WERI-Rb-1 (cell line): ENCODE measurements at regions not wholly inside any gene's neighbourhood (a gene's known extent, or its start where the extent isn't known, plus 50 kb on each side); places are given as distances from the start of the nearest gene placed in this dataset.

Experiments used
- DNase-seq: peaks from one replicate; pipeline ENCODE4 v3.0.0-alpha.2; 2020
- H3K27ac ChIP-seq: fragments of 250-450 bp; sonication (Bioruptor Pico); 2 replicates; pipeline ENCODE4 v1.5.1; 2020; ENCODE audit warnings: mild to moderate bottlenecking, moderate library complexity
- H3K27me3 ChIP-seq: fragments of 250-450 bp; sonication (Bioruptor Pico); 2 replicates; pipeline ENCODE4 v1.5.1; 2021; ENCODE audit warnings: mild to moderate bottlenecking, low read depth, moderate library complexity; ENCODE audit not compliant: insufficient read depth, severe bottlenecking
- H3K36me3 ChIP-seq: fragments of 250-450 bp; sonication (Bioruptor Pico); 2 replicates; pipeline ENCODE4 v1.5.1; 2020; ENCODE audit warnings: mild to moderate bottlenecking, moderate library complexity
- H3K4me3 ChIP-seq: 2 replicates; pipeline ENCODE4 v1.5.1; 2011; ENCODE audit warnings: low read depth, mild to moderate bottlenecking, control low read depth, low read length
- H3K9me3 ChIP-seq: fragments of 250-450 bp; sonication (Bioruptor Pico); 2 replicates; pipeline ENCODE4 v1.5.1; 2021; ENCODE audit warnings: mild to moderate bottlenecking, moderate library complexity; ENCODE audit not compliant: severe bottlenecking
- CTCF ChIP-seq: IDR thresholded peaks from 2 replicates; pipeline ENCODE4 v1.5.1; 2011; ENCODE audit warnings: low read depth, mild to moderate bottlenecking, control low read depth, inconsistent platforms, low read length

GRCh38 chr3:1531981-1532380 is 439.2 kb downstream of the CNTN6 start:
- H3K27me3 ChIP-seq, result no peaks in the 10 kb centered on the region
- no peak for DNase-seq
- peaks cover 2% of the 10 kb centered on the region for H3K9me3 ChIP-seq
- H3K4me3 ChIP-seq, result no peak overlapping the region
- no peak for TF ChIP-seq CTCF
- H3K27ac ChIP-seq, result no peak overlapping the region
- H3K36me3 ChIP-seq, result no peaks in the 10 kb centered on the region

GRCh38 chr3:1532935-1533606 is 440.2 kb downstream of the CNTN6 start:
- TF ChIP-seq CTCF, result no peak
- no peak overlapping the region for H3K4me3 ChIP-seq
- no peak for DNase-seq
- H3K27me3 ChIP-seq, result no peaks in the 10 kb centered on the region
- no peaks in the 10 kb centered on the region for H3K36me3 ChIP-seq
- H3K9me3 ChIP-seq, result peaks cover 4% of the 10 kb centered on the region
- no peak overlapping the region for H3K27ac ChIP-seq

- Histone ChIP-seq H3K4me3 (no peak overlapping the region), H3K27me3 (no peaks in the 10 kb centered on the region), H3K27ac (no peak overlapping the region), H3K9me3 (peaks cover 4% of the 10 kb centered on the region), H3K36me3 (no peaks in the 10 kb centered on the region)
- DNase-seq, result no peak
- no peak for TF ChIP-seq CTCF
Measured at GRCh38 chr3:1533763-1534162, 440.9 kb downstream of the CNTN6 start.

GRCh38 chr3:1534252-1534651 is 441.4 kb downstream of the CNTN6 start:
- Histone ChIP-seq H3K4me3 (no peak overlapping the region), H3K27ac (no peak overlapping the region), H3K36me3 (no peaks in the 10 kb centered on the region), H3K9me3 (peaks cover 4% of the 10 kb centered on the region), H3K27me3 (no peaks in the 10 kb centered on the region)
- TF ChIP-seq CTCF, result no peak
- no peak for DNase-seq

- Histone ChIP-seq H3K9me3 (peaks cover 4% of the 10 kb centered on the region), H3K27ac (no peak overlapping the region), H3K4me3 (no peak overlapping the region), H3K36me3 (no peaks in the 10 kb centered on the region), H3K27me3 (no peaks in the 10 kb centered on the region)
- no peak for TF ChIP-seq CTCF
- DNase-seq, result no peak
Measured at GRCh38 chr3:1535361-1535760, 442.5 kb downstream of the CNTN6 start.

GRCh38 chr3:1540686-1541085 is 447.9 kb downstream of the CNTN6 start:
- H3K4me3 ChIP-seq, result no peak overlapping the region
- H3K9me3 ChIP-seq, result peaks cover 4% of the 10 kb centered on the region
- H3K27me3 ChIP-seq, result no peaks in the 10 kb centered on the region
- H3K36me3 ChIP-seq, result no peaks in the 10 kb centered on the region
- no peak overlapping the region for H3K27ac ChIP-seq
- no peak for DNase-seq
- TF ChIP-seq CTCF, result no peak
